Lower leg skin (tissue), 3 donors: ENCODE measurements at regions not wholly inside any gene's neighbourhood (a gene's known extent, or its start where the extent isn't known, plus 50 kb on each side); places are given as distances from the start of the nearest gene placed in this dataset.

Experiments used
- POLR2A ChIP-seq, 2 donors: fragments of 450-650 bp; IDR thresholded peaks; one replicate each; pipeline ENCODE4 v1.6.1; 2016 to 2017; ENCODE audit warnings: antibody characterized with exemption in 2 of 2, mild to moderate bottlenecking in 1 of 2, moderate library complexity in 1 of 2
- TF ChIP-seq, protein P1 (sequence below), 3 donors: fragments of 450-650 bp; IDR thresholded peaks; one replicate each; pipeline ENCODE4 v1.5.1; 2016; ENCODE audit warnings: antibody characterized with exemption in 3 of 3, mild to moderate bottlenecking in 3 of 3, moderate library complexity in 2 of 3

DNA sequence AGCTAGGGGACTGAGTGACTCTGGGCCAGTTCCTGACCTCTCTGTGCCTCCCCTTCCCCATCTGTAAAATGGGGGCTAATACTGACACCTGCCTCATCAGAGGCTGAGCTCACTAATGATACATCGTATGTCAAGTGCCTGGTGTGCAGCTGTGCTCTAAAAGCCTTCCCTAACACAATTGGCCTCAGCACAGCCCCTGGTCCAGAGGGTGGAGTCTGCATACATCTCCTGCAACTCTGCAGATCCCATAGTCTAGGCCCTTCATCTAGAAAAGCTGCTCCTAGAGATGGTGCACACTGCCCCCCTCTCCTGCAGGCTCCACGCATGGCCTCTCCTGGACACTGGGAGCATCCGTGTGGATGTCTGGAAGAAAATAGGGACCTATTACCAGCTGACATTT lies 255.0 kb downstream of the RPS24 start:
- TF ChIP-seq, protein P1, sequence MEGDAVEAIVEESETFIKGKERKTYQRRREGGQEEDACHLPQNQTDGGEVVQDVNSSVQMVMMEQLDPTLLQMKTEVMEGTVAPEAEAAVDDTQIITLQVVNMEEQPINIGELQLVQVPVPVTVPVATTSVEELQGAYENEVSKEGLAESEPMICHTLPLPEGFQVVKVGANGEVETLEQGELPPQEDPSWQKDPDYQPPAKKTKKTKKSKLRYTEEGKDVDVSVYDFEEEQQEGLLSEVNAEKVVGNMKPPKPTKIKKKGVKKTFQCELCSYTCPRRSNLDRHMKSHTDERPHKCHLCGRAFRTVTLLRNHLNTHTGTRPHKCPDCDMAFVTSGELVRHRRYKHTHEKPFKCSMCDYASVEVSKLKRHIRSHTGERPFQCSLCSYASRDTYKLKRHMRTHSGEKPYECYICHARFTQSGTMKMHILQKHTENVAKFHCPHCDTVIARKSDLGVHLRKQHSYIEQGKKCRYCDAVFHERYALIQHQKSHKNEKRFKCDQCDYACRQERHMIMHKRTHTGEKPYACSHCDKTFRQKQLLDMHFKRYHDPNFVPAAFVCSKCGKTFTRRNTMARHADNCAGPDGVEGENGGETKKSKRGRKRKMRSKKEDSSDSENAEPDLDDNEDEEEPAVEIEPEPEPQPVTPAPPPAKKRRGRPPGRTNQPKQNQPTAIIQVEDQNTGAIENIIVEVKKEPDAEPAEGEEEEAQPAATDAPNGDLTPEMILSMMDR (IDR thresholded peaks at IDR 0.05): no peak
- no peak for TF ChIP-seq POLR2A (IDR thresholded peaks at IDR 0.05)
